ENCODE measurements at regions not wholly inside any gene's neighbourhood (a gene's known extent, or its start where the extent isn't known, plus 50 kb on each side); places are given as distances from the start of the nearest gene placed in this dataset.

DNA sequence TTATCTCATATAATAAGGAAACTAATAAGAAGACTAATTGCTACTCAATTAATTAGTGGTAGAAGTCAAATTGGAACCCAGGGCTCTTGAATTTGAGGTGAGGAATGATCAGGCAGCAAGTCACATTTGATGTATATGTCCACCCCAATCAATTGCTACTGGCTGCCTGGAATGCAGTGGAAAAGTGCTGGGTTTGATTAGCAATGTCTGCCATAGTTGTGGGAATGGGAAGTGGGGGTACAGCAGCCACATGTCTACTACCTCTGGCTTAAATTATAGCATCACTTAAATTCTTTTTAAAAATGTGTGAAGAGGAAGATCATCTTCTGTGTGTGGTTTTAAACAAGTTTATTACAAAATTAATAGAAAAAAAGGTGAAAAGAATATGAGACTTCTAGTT, 50.8 kb upstream of the NAV2 start:
- no peaks in the 10 kb centered on the region for H3K9me3 ChIP-seq
- ATAC-seq (no peak), DNase-seq (no peak)
- no peak overlapping the region for H3K4me3 ChIP-seq
- intact Hi-C loops (cut with DNase I): no loop called here
- no peaks in the 10 kb centered on the region for H3K27me3 ChIP-seq (ENCODE audit: insufficient read depth in 3 of 3, low read length in 2 of 3)
- no peak overlapping the region for H3K27ac ChIP-seq
- no peaks in the 10 kb centered on the region for H3K36me3 ChIP-seq (ENCODE audit: insufficient read depth in 1 of 2, low read depth in 1 of 2)
- TF ChIP-seq, protein P1, sequence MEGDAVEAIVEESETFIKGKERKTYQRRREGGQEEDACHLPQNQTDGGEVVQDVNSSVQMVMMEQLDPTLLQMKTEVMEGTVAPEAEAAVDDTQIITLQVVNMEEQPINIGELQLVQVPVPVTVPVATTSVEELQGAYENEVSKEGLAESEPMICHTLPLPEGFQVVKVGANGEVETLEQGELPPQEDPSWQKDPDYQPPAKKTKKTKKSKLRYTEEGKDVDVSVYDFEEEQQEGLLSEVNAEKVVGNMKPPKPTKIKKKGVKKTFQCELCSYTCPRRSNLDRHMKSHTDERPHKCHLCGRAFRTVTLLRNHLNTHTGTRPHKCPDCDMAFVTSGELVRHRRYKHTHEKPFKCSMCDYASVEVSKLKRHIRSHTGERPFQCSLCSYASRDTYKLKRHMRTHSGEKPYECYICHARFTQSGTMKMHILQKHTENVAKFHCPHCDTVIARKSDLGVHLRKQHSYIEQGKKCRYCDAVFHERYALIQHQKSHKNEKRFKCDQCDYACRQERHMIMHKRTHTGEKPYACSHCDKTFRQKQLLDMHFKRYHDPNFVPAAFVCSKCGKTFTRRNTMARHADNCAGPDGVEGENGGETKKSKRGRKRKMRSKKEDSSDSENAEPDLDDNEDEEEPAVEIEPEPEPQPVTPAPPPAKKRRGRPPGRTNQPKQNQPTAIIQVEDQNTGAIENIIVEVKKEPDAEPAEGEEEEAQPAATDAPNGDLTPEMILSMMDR (IDR thresholded peaks at IDR 0.05): no peak
- H3K4me1 ChIP-seq: peaks cover 3% of the 10 kb centered on the region

DNA sequence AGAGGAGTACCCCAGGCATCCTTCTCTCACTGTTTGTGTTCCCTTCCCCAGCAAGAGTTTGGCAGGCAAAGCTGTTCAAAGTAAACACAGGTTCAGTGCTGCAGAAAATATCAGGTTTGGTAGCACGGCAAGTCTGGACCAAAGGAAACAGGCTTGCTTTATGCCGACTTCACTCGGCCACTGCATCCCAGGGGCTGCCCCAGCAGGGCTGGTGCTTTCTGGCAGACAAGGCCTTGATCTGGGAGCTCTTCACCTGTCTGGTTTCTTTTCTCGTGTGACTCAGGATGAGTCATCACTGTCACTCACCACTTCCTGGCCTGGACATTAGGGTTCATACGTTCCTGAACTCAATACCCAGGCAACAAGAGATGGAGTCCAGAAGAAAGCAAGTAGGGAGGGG, 52.6 kb upstream of the NAV2 start:
- ATAC-seq (peak; percentile 92 to 96 (median 94)), DNase-seq (no peak)
- Histone ChIP-seq H3K36me3 (ENCODE audit: insufficient read depth in 1 of 2, low read depth in 1 of 2) (no peaks in the 10 kb centered on the region), H3K27me3 (ENCODE audit: insufficient read depth in 3 of 3, low read length in 2 of 3) (no peaks in the 10 kb centered on the region), H3K9me3 (no peaks in the 10 kb centered on the region), H3K4me1 (peaks cover 3% of the 10 kb centered on the region), H3K4me3 (no peak overlapping the region), H3K27ac (no peak overlapping the region)
- WGBS, 3 donors: 29 to 46% (median 38%) methylated on average over 5 of the region's 5 CpGs
- intact Hi-C loops (cut with DNase I): no loop called here
- TF ChIP-seq, protein P1 (IDR thresholded peaks at IDR 0.05): no peak

DNA sequence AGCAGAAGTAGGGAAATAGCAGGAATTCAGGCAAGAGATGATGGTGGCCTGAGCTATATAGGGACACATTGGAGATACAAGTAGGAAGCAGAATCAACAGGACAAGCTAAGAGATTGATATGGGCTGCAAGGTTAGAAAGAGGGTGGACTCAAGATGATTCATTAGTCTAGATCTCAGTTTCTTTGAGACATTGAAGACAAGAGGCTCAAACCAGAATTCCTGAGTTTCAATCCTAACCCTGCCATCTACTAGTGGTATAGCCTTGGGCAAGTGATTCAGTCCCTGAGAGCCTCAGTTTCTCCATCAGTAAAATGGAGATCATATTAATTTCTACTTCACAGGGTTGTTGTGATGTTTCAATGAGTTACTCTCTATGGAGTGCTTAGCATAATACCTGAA, 53.1 kb upstream of the NAV2 start:
- H3K27me3 ChIP-seq (ENCODE audit: insufficient read depth in 3 of 3, low read length in 2 of 3): no peaks in the 10 kb centered on the region
- ATAC-seq: no peak
- H3K27ac ChIP-seq: no peak overlapping the region
- no peaks in the 10 kb centered on the region for H3K9me3 ChIP-seq
- no peak overlapping the region for H3K4me3 ChIP-seq
- no peak for DNase-seq
- intact Hi-C loops (cut with DNase I): no loop called here
- no peaks in the 10 kb centered on the region for H3K36me3 ChIP-seq (ENCODE audit: insufficient read depth in 1 of 2, low read depth in 1 of 2)
- H3K4me1 ChIP-seq: no peaks in the 10 kb centered on the region
- TF ChIP-seq, protein P1 (IDR thresholded peaks at IDR 0.05): no peak

DNA sequence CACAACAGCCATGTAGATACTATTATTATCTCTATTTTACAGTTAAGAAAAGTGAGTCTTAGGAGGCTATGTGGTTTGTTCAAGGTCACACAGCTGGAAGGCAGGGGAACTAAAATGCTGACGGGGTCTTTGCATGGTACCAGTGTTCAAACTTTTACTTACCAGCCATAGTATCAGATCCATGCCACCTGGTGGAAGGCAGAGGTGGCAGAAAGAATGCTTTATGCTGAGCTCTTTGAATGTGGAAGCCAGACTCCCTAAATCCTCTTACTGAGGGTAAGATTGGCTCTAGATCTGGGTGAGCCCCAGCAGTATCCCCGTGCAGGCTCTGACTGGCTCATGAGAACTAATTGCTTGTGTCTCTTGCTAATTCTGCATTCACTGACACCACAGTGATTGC, 54.3 kb upstream of the NAV2 start:
- Histone ChIP-seq H3K4me1 (no peaks in the 10 kb centered on the region), H3K36me3 (ENCODE audit: insufficient read depth in 1 of 2, low read depth in 1 of 2) (no peaks in the 10 kb centered on the region), H3K9me3 (no peaks in the 10 kb centered on the region), H3K4me3 (no peak overlapping the region), H3K27ac (no peak overlapping the region), H3K27me3 (ENCODE audit: insufficient read depth in 3 of 3, low read length in 2 of 3) (no peaks in the 10 kb centered on the region)
- no peak for DNase-seq
- TF ChIP-seq, protein P1 (IDR thresholded peaks at IDR 0.05): no peak
- no peak for ATAC-seq
- 20 to 75% (median 26%) methylated on average over 2 of the region's 2 CpGs for WGBS, 3 donors
- intact Hi-C loops (cut with DNase I): no loop called here

DNA sequence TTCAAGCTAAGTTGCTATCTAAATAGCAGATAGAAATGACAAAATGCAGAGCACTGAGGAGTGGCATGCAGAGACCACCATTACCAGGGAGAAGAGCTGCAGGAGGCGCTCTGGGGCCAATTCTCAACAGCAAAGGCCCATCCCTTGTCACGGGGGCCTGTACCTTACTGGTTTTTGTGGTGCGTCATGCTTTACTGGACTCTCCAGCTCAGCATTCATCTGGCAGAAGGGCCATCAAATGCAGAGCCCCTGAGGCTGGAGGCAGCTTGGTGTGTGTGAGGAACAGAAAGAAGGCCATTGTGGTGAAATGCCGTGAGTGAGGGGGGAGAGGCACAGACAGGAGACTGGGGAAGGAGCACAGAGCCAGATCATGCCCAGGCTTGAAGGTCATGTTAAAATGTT, 56.5 kb upstream of the NAV2 start:
- DNase-seq (no peak), ATAC-seq (no peak)
- Histone ChIP-seq H3K27me3 (ENCODE audit: insufficient read depth in 3 of 3, low read length in 2 of 3) (no peaks in the 10 kb centered on the region), H3K27ac (no peak overlapping the region), H3K9me3 (no peaks in the 10 kb centered on the region), H3K4me1 (no peaks in the 10 kb centered on the region), H3K36me3 (ENCODE audit: insufficient read depth in 1 of 2, low read depth in 1 of 2) (no peaks in the 10 kb centered on the region), H3K4me3 (no peak overlapping the region)
- intact Hi-C loops (cut with DNase I): no loop called here
- 95 to 96% (median 96%) methylated on average over 4 of the region's 4 CpGs for WGBS, 3 donors
- TF ChIP-seq, protein P1 (IDR thresholded peaks at IDR 0.05): no peak
